HG03097 (cell line): ENCODE measurements at regions not wholly inside any gene's neighbourhood (a gene's known extent, or its start where the extent isn't known, plus 50 kb on each side); places are given as distances from the start of the nearest gene placed in this dataset.
"Not testable (repeated sequence)": the region's sequence is repeated elsewhere in the genome, so short reads cannot be mapped to it uniquely, and the experiment has no call there.

Experiments used
- ATAC-seq: cut with Tn5 transposase; IDR thresholded peaks from one replicate; pipeline ENCODE4 v1.9.1; 2021; ENCODE audit not compliant: unreplicated experiment, low FRiP score

- no peak for ATAC-seq
Observed at GRCh38 chr9:19913151-19913550, 124.3 kb upstream of the SLC24A2 start.

DNA sequence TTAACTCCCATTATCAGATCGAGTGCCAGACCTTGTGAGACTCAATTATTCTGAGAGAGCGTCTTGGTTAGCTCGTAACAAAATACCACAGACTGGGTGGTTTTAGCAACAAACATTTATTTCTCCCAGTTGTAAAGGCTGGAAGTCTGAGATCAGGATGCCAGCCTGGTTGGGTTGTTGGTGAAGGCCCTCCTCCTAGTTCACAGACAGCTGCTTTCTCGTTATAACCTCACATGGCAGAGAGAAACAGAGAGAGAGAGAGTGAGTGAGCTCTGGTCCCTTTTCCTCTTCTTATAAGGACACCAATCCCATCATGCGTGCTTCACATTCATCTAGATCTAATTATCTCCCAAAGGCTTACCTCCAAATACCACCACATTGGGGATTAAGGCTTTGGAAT is 114.2 kb upstream of the SLC24A2 start:
- ATAC-seq = no peak

GRCh38 chr9:19901586-19901985 is 112.7 kb upstream of the SLC24A2 start:
- ATAC-seq = no peak

- ATAC-seq = no peak
Observed at GRCh38 chr9:19896161-19896560, 107.3 kb upstream of the SLC24A2 start.

DNA sequence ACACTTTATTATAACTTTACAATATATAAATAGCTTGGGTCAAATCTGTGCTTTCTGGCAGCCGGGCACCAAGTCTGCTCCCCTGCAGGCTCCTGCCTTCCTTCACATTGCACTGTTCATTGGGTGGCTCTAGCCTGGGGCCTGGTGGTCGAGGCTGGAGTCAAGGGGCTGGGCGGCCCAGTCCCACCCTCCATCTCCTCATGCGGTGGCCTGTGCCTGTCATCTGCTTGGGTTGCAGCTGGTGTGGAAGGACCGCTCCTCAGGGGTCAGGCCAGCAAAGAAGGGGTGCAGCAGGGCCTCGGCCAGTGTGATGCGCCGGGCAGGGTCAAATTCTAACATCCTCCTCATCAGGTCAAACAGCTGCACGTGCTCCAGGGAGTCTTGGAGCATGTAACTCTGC is 106.7 kb upstream of the SLC24A2 start:
- not testable (repeated sequence) for ATAC-seq

DNA sequence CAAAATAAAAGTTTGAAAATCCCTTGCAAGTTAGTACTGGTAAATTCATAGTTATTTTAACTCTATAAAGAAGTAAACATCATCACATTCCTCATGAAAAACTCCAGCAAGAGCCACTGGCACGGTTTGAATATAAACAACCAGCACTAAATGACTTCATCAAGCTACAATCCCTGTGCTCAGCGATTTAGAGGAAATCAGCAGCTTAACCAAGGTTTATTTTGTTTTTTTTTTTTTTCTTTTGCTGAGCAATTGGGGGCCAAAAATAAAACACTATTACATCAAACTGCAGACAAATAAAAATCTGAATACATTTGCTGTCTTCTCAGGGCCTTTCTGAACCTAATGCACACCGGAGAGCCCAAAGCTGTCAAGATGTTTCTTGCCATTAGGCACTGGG is 106.2 kb upstream of the SLC24A2 start:
- no peak for ATAC-seq

GRCh38 chr9:19885608-19886007 is 96.8 kb upstream of the SLC24A2 start:
- no peak for ATAC-seq

DNA sequence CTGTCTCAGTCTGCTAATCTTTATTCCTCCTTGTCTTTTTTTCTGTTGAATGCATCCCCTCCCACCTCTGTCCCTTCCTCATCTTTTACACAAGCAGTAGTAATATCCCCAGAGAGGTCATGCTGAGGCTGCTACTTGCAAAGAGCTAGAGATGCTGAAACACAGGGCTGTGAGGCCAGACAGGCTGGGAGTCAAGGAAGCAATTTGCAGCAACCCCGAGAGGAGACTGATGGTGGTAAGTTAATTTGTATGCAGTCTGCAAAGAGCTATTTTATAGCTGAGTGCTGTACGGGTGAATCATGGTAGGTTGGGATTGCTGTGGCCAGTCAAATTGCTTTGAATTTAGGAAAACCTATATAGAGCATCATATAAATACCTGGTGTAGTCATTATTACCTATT is 90.2 kb upstream of the SLC24A2 start:
- ATAC-seq = no peak

DNA sequence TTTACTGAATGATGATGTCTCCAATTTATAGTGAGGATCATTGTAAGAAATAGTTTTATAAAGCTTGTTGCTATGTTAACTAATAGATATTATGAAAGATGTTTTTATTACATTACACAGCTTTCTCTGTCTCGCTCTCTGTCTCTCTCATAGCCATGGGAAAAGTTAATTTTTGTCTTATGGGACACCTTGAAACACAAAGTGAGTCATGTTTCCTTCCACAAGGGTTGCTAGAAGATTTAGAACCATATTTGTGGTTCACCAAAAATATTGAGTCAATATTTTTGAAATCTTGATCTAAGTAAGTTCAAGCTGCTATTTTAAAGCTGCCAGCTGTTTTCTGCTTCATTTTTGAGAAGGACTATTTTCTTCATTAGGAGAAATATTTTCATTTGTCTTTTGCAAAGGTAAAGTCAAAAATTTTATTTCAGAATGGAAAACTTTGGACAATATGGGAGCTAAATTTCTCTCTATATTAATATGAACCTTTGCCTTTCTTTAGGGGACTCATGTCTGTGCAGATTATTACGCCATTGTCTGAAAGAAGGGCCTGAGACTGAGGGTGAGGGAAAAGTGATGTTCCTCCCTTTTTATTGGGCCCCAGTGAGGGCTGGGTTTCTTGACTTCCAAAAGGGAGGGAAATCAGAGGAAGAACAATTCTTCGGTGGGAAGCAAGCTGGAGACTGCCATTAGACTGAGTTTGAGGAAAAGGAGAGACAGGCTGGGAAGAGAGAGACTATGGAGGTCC is 87.9 kb upstream of the SLC24A2 start:
- ATAC-seq = no peak

GRCh38 chr9:19875291-19875920 is 86.6 kb upstream of the SLC24A2 start:
- no peak for ATAC-seq

- not testable (repeated sequence) for ATAC-seq
Observed at GRCh38 chr9:19873188-19873587, 84.4 kb upstream of the SLC24A2 start.

- no peak for ATAC-seq
Observed at GRCh38 chr9:19870988-19871387, 82.2 kb upstream of the SLC24A2 start.

DNA sequence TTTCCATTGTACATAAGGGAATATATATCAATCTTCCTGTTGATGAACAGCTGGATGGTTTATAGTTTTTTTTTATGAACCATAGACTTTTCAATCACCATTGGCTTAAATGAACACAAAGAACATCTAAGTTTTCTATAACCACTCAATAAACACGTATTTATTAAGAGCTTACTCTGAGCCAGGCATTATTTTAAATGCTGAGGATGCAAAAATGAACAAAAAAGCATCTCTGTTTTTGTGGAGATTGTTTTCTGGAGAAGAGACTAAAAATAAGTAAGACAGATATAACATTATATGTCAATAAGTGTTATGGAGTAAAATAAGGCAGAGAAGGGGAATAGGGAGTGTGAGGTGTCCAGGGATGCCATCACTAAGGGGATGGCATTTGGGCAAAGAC is 52.1 kb upstream of the SLC24A2 start:
- no peak for ATAC-seq
